ENCODE measurements at regions not wholly inside any gene's neighbourhood (a gene's known extent, or its start where the extent isn't known, plus 50 kb on each side); places are given as distances from the start of the nearest gene placed in this dataset.

- Histone ChIP-seq H3K4me1 (peaks cover 3 to 13% of the 10 kb centered on the region in 2 donors), H3K9me3 (no peaks in the 10 kb centered on the region), H3K36me3 (no peaks in the 10 kb centered on the region), H3K27me3 (no peaks in the 10 kb centered on the region), H3K27ac (peak overlapping the region; percentile 63 to 67), H3K4me3 (peak overlapping the region in 1 of 2 donors; percentile 35)
- DNase-seq (ENCODE audit: low spot score in 2 of 2), result peak in 1 of 2 donors; percentile 66
- intact Hi-C loops (cut with DNase I), result loop anchor here (2.0 to 5.0 kb wide), 3 partner anchors 34 to 419 kb away; partner anchors contain the start of gene EFNA5
- TF ChIP-seq CTCF (IDR thresholded peaks at IDR 0.05), result no peak
Observed at GRCh38 chr5:107253246-107253645, 417.5 kb downstream of the EFNA5 start.

- intact Hi-C loops (cut with DNase I), result loop anchor here (5.0 kb wide), 2 partner anchors 321 to 421 kb away; partner anchors contain the start of gene EFNA5
- no peaks in the 10 kb centered on the region for H3K27me3 ChIP-seq
- H3K9me3 ChIP-seq, result no peaks in the 10 kb centered on the region
- no peak overlapping the region for H3K27ac ChIP-seq
- no peak for TF ChIP-seq CTCF (IDR thresholded peaks at IDR 0.05)
- H3K4me3 ChIP-seq, result no peak overlapping the region
- no peaks in the 10 kb centered on the region for H3K36me3 ChIP-seq
- DNase-seq (ENCODE audit: low spot score in 2 of 2), result no peak
- H3K4me1 ChIP-seq, result peaks cover 3 to 13% of the 10 kb centered on the region in 2 donors
Observed at GRCh38 chr5:107251151-107251550, 419.6 kb downstream of the EFNA5 start.

GRCh38 chr5:107248066-107248695, 422.6 kb downstream of the EFNA5 start:
- Histone ChIP-seq H3K4me1 (peaks cover 2 to 6% of the 10 kb centered on the region in 2 donors), H3K9me3 (no peaks in the 10 kb centered on the region), H3K27me3 (no peaks in the 10 kb centered on the region), H3K27ac (no peak overlapping the region), H3K36me3 (no peaks in the 10 kb centered on the region), H3K4me3 (no peak overlapping the region)
- TF ChIP-seq CTCF (IDR thresholded peaks at IDR 0.05), result peak; percentile 30 to 64 (median 63)
- DNase-seq (ENCODE audit: low spot score in 2 of 2), result peak in 1 of 2 donors; percentile 74
- intact Hi-C loops (cut with DNase I), result loop anchor here (10.0 kb wide), 1 partner anchor 143 kb away; no protein-coding TSS in a partner anchor

- no peaks in the 10 kb centered on the region for H3K36me3 ChIP-seq
- H3K9me3 ChIP-seq, result no peaks in the 10 kb centered on the region
- no peaks in the 10 kb centered on the region for H3K27me3 ChIP-seq
- intact Hi-C loops (cut with DNase I), result loop anchor here (10.0 kb wide), 1 partner anchor 143 kb away; no protein-coding TSS in a partner anchor
- TF ChIP-seq CTCF (IDR thresholded peaks at IDR 0.05), result no peak
- no peak overlapping the region for H3K27ac ChIP-seq
- no peak overlapping the region for H3K4me3 ChIP-seq
- no peaks in the 10 kb centered on the region for H3K4me1 ChIP-seq
- DNase-seq (ENCODE audit: low spot score in 2 of 2), result no peak
Observed at GRCh38 chr5:107247427-107247826, 423.3 kb downstream of the EFNA5 start.

GRCh38 chr5:107243220-107243579, 427.5 kb downstream of the EFNA5 start:
- no peak for DNase-seq (ENCODE audit: low spot score in 2 of 2)
- H3K4me1 ChIP-seq, result no peaks in the 10 kb centered on the region
- TF ChIP-seq CTCF (IDR thresholded peaks at IDR 0.05), result no peak
- no peaks in the 10 kb centered on the region for H3K27me3 ChIP-seq
- intact Hi-C loops (cut with DNase I), result loop anchor here (10.0 kb wide), 1 partner anchor 138 kb away; no protein-coding TSS in a partner anchor
- no peaks in the 10 kb centered on the region for H3K9me3 ChIP-seq
- H3K27ac ChIP-seq, result no peak overlapping the region
- H3K4me3 ChIP-seq, result no peak overlapping the region
- no peaks in the 10 kb centered on the region for H3K36me3 ChIP-seq

Data from ascending aorta (tissue), 2 donors.